ENCODE measurements at regions not wholly inside any gene's neighbourhood (a gene's known extent, or its start where the extent isn't known, plus 50 kb on each side); places are given as distances from the start of the nearest gene placed in this dataset.

DNA sequence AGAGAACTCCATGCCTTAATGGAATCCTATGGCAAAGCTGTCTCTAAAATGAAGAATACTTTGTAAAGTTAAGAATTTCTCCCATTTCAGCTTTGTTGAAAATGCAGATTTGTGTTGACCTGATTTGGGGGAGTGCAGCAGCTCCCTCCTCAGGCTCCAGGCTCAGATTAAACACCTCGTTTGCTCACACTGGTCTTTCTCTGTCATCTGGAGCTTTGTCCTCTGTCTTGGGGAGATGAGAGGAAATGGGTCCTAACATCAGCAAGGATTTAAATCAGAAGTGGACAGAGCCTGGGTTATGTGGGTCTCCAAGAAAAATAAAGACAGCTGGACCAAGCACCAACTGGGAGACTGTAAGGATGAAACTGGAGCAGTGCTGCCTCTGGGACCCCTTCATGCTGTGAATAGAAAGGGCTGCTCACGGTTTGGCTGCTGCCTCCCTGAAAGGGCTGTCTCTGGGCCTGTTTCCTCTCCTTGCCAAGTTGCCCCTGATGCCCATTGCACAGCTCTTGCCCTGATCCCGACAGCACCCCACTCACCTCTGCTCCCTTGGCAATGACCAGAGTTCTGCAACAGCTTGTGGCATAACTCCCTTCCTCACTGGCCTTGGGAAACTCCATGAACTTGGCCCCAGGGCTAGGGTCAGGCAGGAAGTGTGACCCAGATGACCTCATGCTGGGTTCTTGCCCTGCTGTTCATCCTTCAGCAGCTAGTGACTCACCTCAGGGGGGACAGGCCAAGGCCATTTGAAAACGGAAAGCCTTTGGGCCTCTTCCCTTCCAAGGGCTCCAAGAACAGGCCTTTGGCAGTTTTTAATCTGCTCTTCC, 197.2 kb downstream of the CYP26B1 start:
- Mint-ChIP-seq H3K36me3 (no peaks in the 10 kb centered on the region), H3K4me1 (peaks cover 2% of the 10 kb centered on the region), H3K27ac (no peak overlapping the region), H3K27me3 (ENCODE audit: insufficient read depth, low read depth) (peaks cover 8% of the 10 kb centered on the region), H3K4me3 (no peak overlapping the region), H3K9me3 (no peaks in the 10 kb centered on the region)
- Histone ChIP-seq H3K27ac (no peak overlapping the region), H3K79me2 (ENCODE audit: low read depth) (no peaks in the 10 kb centered on the region), H3K4me1 (no peaks in the 10 kb centered on the region), H3K4me2 (no peak overlapping the region), H3K27me3 (no peaks in the 10 kb centered on the region), H4K20me1 (ENCODE audit: low read depth) (no peaks in the 10 kb centered on the region), H2AFZ (replicated peaks) (no peak overlapping the region), H3F3A (ENCODE audit: low read depth) (no peaks in the 10 kb centered on the region), H3K4me3 (no peak overlapping the region), H3K9me3 (ENCODE audit: low read depth) (no peaks in the 10 kb centered on the region), H3K9ac (no peak overlapping the region), H3K36me3 (no peaks in the 10 kb centered on the region)
- no peak for DNase-seq (ENCODE audit: low spot score)
- TF ChIP-seq EZH2phosphoT487 (IDR thresholded peaks at IDR 0.05) (no peak), EZH2 (IDR thresholded peaks at IDR 0.05) (no peak)
- TF ChIP-seq, protein P1, sequence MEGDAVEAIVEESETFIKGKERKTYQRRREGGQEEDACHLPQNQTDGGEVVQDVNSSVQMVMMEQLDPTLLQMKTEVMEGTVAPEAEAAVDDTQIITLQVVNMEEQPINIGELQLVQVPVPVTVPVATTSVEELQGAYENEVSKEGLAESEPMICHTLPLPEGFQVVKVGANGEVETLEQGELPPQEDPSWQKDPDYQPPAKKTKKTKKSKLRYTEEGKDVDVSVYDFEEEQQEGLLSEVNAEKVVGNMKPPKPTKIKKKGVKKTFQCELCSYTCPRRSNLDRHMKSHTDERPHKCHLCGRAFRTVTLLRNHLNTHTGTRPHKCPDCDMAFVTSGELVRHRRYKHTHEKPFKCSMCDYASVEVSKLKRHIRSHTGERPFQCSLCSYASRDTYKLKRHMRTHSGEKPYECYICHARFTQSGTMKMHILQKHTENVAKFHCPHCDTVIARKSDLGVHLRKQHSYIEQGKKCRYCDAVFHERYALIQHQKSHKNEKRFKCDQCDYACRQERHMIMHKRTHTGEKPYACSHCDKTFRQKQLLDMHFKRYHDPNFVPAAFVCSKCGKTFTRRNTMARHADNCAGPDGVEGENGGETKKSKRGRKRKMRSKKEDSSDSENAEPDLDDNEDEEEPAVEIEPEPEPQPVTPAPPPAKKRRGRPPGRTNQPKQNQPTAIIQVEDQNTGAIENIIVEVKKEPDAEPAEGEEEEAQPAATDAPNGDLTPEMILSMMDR (IDR thresholded peaks at IDR 0.05): no peak

DNA sequence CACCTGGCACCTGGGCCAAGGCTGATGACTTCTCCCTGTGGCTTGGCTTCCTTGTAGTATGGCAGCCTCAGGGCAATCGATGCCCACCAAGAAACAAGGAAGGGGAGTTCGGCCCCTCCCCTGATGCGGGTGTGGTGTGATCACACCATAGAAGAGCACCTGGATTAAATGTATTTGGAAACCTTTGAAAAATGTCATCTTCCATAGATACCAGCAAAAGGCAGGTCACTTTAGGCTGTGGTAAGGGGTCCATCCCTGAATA, 198.2 kb downstream of the CYP26B1 start:
- Histone ChIP-seq H3F3A (ENCODE audit: low read depth) (no peaks in the 10 kb centered on the region), H3K27me3 (no peaks in the 10 kb centered on the region), H3K4me2 (no peak overlapping the region), H3K36me3 (no peaks in the 10 kb centered on the region), H3K79me2 (ENCODE audit: low read depth) (no peaks in the 10 kb centered on the region), H3K4me1 (peaks cover 4% of the 10 kb centered on the region), H3K9ac (no peak overlapping the region), H3K27ac (no peak overlapping the region), H3K9me3 (ENCODE audit: low read depth) (no peaks in the 10 kb centered on the region), H4K20me1 (ENCODE audit: low read depth) (no peaks in the 10 kb centered on the region), H2AFZ (replicated peaks) (no peak overlapping the region), H3K4me3 (no peak overlapping the region)
- no peak overlapping the region for H3K27ac Mint-ChIP-seq
- no peaks in the 10 kb centered on the region for H3K9me3 Mint-ChIP-seq
- H3K36me3 Mint-ChIP-seq: no peaks in the 10 kb centered on the region
- DNase-seq (ENCODE audit: low spot score): no peak
- TF ChIP-seq EZH2phosphoT487 (IDR thresholded peaks at IDR 0.05): no peak
- peaks cover 8% of the 10 kb centered on the region for H3K27me3 Mint-ChIP-seq (ENCODE audit: insufficient read depth, low read depth)
- no peak overlapping the region for H3K4me3 Mint-ChIP-seq
- H3K4me1 Mint-ChIP-seq: peaks cover 3% of the 10 kb centered on the region

DNA sequence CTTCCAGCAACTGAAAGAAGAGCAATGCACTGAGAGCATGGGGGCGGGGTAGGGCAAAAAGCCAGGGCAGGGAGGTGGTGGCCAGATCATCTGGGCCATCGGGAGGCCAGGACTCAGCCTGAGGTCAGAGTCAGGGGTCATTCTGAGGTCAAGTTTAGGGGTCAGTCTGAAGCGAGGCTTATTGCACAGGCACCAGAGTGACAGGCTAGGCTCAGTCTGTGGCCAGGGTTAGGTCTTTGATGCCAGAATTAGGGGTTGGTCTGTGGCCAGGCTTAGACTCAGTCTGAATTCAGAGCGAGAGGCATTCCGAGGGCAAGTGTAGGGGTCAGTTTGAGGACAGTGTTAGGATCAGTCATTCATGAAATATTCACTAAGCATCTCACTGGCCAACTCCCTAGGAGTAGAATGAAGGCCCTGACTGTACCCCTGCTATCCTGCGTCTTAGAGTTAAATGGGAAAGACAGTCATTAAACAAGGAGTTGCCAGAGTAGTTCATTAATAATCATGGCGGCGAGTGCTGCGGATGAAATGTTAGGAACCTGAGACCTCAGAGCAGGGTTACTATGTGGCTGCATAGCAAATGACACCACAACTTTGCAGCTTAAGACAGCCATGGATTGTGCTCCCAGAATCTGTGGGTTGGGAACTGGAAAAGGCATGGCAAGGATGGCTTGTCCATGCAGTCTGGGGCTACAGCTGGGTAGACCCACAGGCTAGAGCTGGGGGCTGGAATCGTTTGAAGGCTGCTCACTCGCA, 198.7 kb downstream of the CYP26B1 start:
- no peaks in the 10 kb centered on the region for H3F3A ChIP-seq (ENCODE audit: low read depth)
- no peaks in the 10 kb centered on the region for H4K20me1 ChIP-seq (ENCODE audit: low read depth)
- H3K4me3 Mint-ChIP-seq: no peak overlapping the region
- H3K36me3 Mint-ChIP-seq: no peaks in the 10 kb centered on the region
- no peaks in the 10 kb centered on the region for H3K79me2 ChIP-seq (ENCODE audit: low read depth)
- DNase-seq (ENCODE audit: low spot score): no peak
- H3K27me3 ChIP-seq: no peaks in the 10 kb centered on the region
- no peak overlapping the region for H3K9ac ChIP-seq
- no peak overlapping the region for H3K27ac Mint-ChIP-seq
- H3K27me3 Mint-ChIP-seq (ENCODE audit: insufficient read depth, low read depth): peaks cover 8% of the 10 kb centered on the region
- peaks cover 10% of the 10 kb centered on the region for H3K4me1 ChIP-seq
- H3K4me3 ChIP-seq: no peak overlapping the region
- H3K9me3 Mint-ChIP-seq: no peaks in the 10 kb centered on the region
- no peak overlapping the region for H3K4me2 ChIP-seq
- TF ChIP-seq, protein P1 (IDR thresholded peaks at IDR 0.05): no peak
- no peak for TF ChIP-seq EZH2phosphoT487 (IDR thresholded peaks at IDR 0.05)
- no peak for TF ChIP-seq EZH2 (IDR thresholded peaks at IDR 0.05)
- H3K4me1 Mint-ChIP-seq: peaks cover 7% of the 10 kb centered on the region
- no peaks in the 10 kb centered on the region for H3K36me3 ChIP-seq
- H3K9me3 ChIP-seq (ENCODE audit: low read depth): no peaks in the 10 kb centered on the region
- no peak overlapping the region for H2AFZ ChIP-seq (replicated peaks)
- no peak overlapping the region for H3K27ac ChIP-seq

DNA sequence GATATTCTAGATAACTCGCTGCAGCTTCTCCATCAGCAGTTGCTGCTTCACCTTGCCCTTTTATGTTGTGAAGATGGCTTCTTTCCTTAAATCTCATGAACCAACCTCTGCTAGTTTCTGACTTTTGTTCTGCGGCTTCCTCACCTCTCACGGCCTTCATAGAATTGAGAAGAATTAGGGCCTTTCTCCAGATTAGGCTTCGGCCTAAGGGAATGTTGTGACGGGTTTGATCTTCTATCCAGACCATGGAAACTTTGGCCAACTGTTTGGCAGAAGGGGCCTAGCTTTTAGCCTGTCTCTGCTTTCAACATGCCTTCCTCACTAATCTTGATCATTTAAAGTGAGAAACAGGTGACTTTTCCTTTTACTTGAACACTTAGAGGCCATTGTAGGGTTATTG, 199.9 kb downstream of the CYP26B1 start:
- peaks cover 13% of the 10 kb centered on the region for H3K4me1 Mint-ChIP-seq
- H3K36me3 Mint-ChIP-seq: no peaks in the 10 kb centered on the region
- Histone ChIP-seq H3K27ac (no peak overlapping the region), H3K27me3 (no peaks in the 10 kb centered on the region), H3K36me3 (no peaks in the 10 kb centered on the region), H4K20me1 (ENCODE audit: low read depth) (no peaks in the 10 kb centered on the region), H3K4me2 (no peak overlapping the region), H2AFZ (replicated peaks) (no peak overlapping the region), H3F3A (ENCODE audit: low read depth) (no peaks in the 10 kb centered on the region), H3K4me1 (peaks cover 14% of the 10 kb centered on the region), H3K9me3 (ENCODE audit: low read depth) (no peaks in the 10 kb centered on the region), H3K4me3 (no peak overlapping the region), H3K9ac (no peak overlapping the region), H3K79me2 (ENCODE audit: low read depth) (no peaks in the 10 kb centered on the region)
- no peaks in the 10 kb centered on the region for H3K9me3 Mint-ChIP-seq
- H3K27ac Mint-ChIP-seq: no peak overlapping the region
- peaks cover 12% of the 10 kb centered on the region for H3K27me3 Mint-ChIP-seq (ENCODE audit: insufficient read depth, low read depth)
- no peak overlapping the region for H3K4me3 Mint-ChIP-seq
- no peak for DNase-seq (ENCODE audit: low spot score)
- TF ChIP-seq, protein P1 (IDR thresholded peaks at IDR 0.05): no peak
- TF ChIP-seq EZH2 (IDR thresholded peaks at IDR 0.05) (no peak), EZH2phosphoT487 (IDR thresholded peaks at IDR 0.05) (no peak)

Measured in neural progenitor cell (in vitro differentiated cells).